Hematopoietic multipotent progenitor cell treated with erythropoietin and hydrocortisone succinate and interleukin-3 and kit ligand, for 6 days (in vitro differentiated cells): ENCODE measurements at regions not wholly inside any gene's neighbourhood (a gene's known extent, or its start where the extent isn't known, plus 50 kb on each side); places are given as distances from the start of the nearest gene placed in this dataset.

Experiments used
- DNase-seq: peaks from one replicate; pipeline ENCODE4 v3.0.0-alpha.2; 2015

GRCh38 chr2:20562540-20563225, 88.2 kb downstream of the HS1BP3 start:
- peak; percentile 22 for DNase-seq

- no peak for DNase-seq
Measured at GRCh38 chr2:20563251-20563650, 87.6 kb downstream of the HS1BP3 start.

GRCh38 chr2:20563833-20564232, 87.1 kb downstream of the HS1BP3 start:
- no peak for DNase-seq

GRCh38 chr2:20565101-20565622, 85.7 kb downstream of the HS1BP3 start:
- no peak for DNase-seq

- DNase-seq: no peak
Measured at GRCh38 chr2:20565623-20566236, 85.2 kb downstream of the HS1BP3 start.

- DNase-seq: no peak
Measured at GRCh38 chr2:20566331-20566730, 84.6 kb downstream of the HS1BP3 start.

- no peak for DNase-seq
Measured at GRCh38 chr2:20567159-20567925, 83.6 kb downstream of the HS1BP3 start.
